ENCODE measurements at regions not wholly inside any gene's neighbourhood (a gene's known extent, or its start where the extent isn't known, plus 50 kb on each side); places are given as distances from the start of the nearest gene placed in this dataset.

GRCh38 chr10:8428654-8429053, 374.2 kb downstream of the GATA3 start:
- Histone ChIP-seq H3K18ac (ENCODE audit: low read length) (no peak overlapping the region), H3K79me2 (ENCODE audit: control insufficient read depth, insufficient read depth, low read length, poor library complexity) (no peaks in the 10 kb centered on the region), H3K4me2 (ENCODE audit: low read length) (no peak overlapping the region), H2BK12ac (ENCODE audit: low read length) (no peak overlapping the region), H3K9me3 (ENCODE audit: insufficient read depth, low read depth, low read length) (no peaks in the 10 kb centered on the region), H2BK120ac (ENCODE audit: insufficient read depth, low read length, poor library complexity) (no peak overlapping the region), H3K14ac (ENCODE audit: low read length) (no peak overlapping the region), H4K12ac (ENCODE audit: low read depth, low read length) (no peak overlapping the region), H2BK5ac (ENCODE audit: low read depth, low read length, poor library complexity) (no peak overlapping the region), H4K8ac (ENCODE audit: low read depth, low read length) (no peak overlapping the region), H3K4ac (ENCODE audit: low read depth, low read length) (no peak overlapping the region), H3K4me3 (ENCODE audit: low read depth, low read length) (no peak overlapping the region), H3K27me3 (ENCODE audit: insufficient read depth, low read length) (no peaks in the 10 kb centered on the region), H3K23ac (ENCODE audit: low read length) (no peak overlapping the region), H2AK5ac (ENCODE audit: low read length) (no peak overlapping the region), H3K36me3 (ENCODE audit: control insufficient read depth in 1 of 2, insufficient read depth in 2 of 2, low read length in 2 of 2) (no peaks in the 10 kb centered on the region), H3K9ac (ENCODE audit: low read length) (no peak overlapping the region), H2AFZ (ENCODE audit: insufficient read depth, low read length, poor library complexity) (no peak overlapping the region), H3K4me1 (ENCODE audit: control insufficient read depth in 1 of 2, insufficient read depth in 2 of 2, low read length in 2 of 2) (no peaks in the 10 kb centered on the region), H3K27ac (ENCODE audit: low read depth, low read length) (no peak overlapping the region), H3K79me1 (ENCODE audit: low read length) (peaks cover 3% of the 10 kb centered on the region), H4K91ac (ENCODE audit: low read depth, low read length) (no peak overlapping the region)
- no peak for DNase-seq
- WGBS (ENCODE audit: extremely low coverage, insufficient coverage, insufficient read length) = no CpG with 5 or more reads among the region's 4 CpGs

GRCh38 chr10:8430321-8430720, 375.8 kb downstream of the GATA3 start:
- Histone ChIP-seq H3K9ac (ENCODE audit: low read length) (no peak overlapping the region), H2AK5ac (ENCODE audit: low read length) (no peak overlapping the region), H3K27ac (ENCODE audit: low read depth, low read length) (no peak overlapping the region), H3K14ac (ENCODE audit: low read length) (no peak overlapping the region), H3K79me1 (ENCODE audit: low read length) (peaks cover 3% of the 10 kb centered on the region), H2AFZ (ENCODE audit: insufficient read depth, low read length, poor library complexity) (no peak overlapping the region), H3K79me2 (ENCODE audit: control insufficient read depth, insufficient read depth, low read length, poor library complexity) (no peaks in the 10 kb centered on the region), H4K91ac (ENCODE audit: low read depth, low read length) (no peak overlapping the region), H4K8ac (ENCODE audit: low read depth, low read length) (no peak overlapping the region), H3K36me3 (ENCODE audit: control insufficient read depth in 1 of 2, insufficient read depth in 2 of 2, low read length in 2 of 2) (no peaks in the 10 kb centered on the region), H2BK120ac (ENCODE audit: insufficient read depth, low read length, poor library complexity) (no peak overlapping the region), H3K9me3 (ENCODE audit: insufficient read depth, low read depth, low read length) (no peaks in the 10 kb centered on the region), H2BK5ac (ENCODE audit: low read depth, low read length, poor library complexity) (no peak overlapping the region), H3K23ac (ENCODE audit: low read length) (no peak overlapping the region), H3K4me1 (ENCODE audit: control insufficient read depth in 1 of 2, insufficient read depth in 2 of 2, low read length in 2 of 2) (peaks cover 0 to 4% of the 10 kb centered on the region in 2 experiments), H3K4me2 (ENCODE audit: low read length) (no peak overlapping the region), H3K4me3 (ENCODE audit: low read depth, low read length) (no peak overlapping the region), H2BK12ac (ENCODE audit: low read length) (no peak overlapping the region), H3K4ac (ENCODE audit: low read depth, low read length) (no peak overlapping the region), H4K12ac (ENCODE audit: low read depth, low read length) (no peak overlapping the region), H3K18ac (ENCODE audit: low read length) (no peak overlapping the region), H3K27me3 (ENCODE audit: insufficient read depth, low read length) (no peaks in the 10 kb centered on the region)
- DNase-seq = peak; percentile 83 to 95
- WGBS (ENCODE audit: extremely low coverage, insufficient coverage, insufficient read length) = no CpG with 5 or more reads among the region's 3 CpGs

GRCh38 chr10:8431511-8431910, 377.0 kb downstream of the GATA3 start:
- peaks cover 0 to 9% of the 10 kb centered on the region in 2 experiments for H3K4me1 ChIP-seq (ENCODE audit: control insufficient read depth in 1 of 2, insufficient read depth in 2 of 2, low read length in 2 of 2)
- H3K14ac ChIP-seq (ENCODE audit: low read length) = no peak overlapping the region
- no peaks in the 10 kb centered on the region for H3K9me3 ChIP-seq (ENCODE audit: insufficient read depth, low read depth, low read length)
- no peak overlapping the region for H3K4me3 ChIP-seq (ENCODE audit: low read depth, low read length)
- no peak overlapping the region for H2AFZ ChIP-seq (ENCODE audit: insufficient read depth, low read length, poor library complexity)
- no peak overlapping the region for H4K12ac ChIP-seq (ENCODE audit: low read depth, low read length)
- H2BK5ac ChIP-seq (ENCODE audit: low read depth, low read length, poor library complexity) = no peak overlapping the region
- no peaks in the 10 kb centered on the region for H3K36me3 ChIP-seq (ENCODE audit: control insufficient read depth in 1 of 2, insufficient read depth in 2 of 2, low read length in 2 of 2)
- H2AK5ac ChIP-seq (ENCODE audit: low read length) = no peak overlapping the region
- DNase-seq = no peak
- no peak overlapping the region for H3K27ac ChIP-seq (ENCODE audit: low read depth, low read length)
- no peak overlapping the region for H3K23ac ChIP-seq (ENCODE audit: low read length)
- H3K79me2 ChIP-seq (ENCODE audit: control insufficient read depth, insufficient read depth, low read length, poor library complexity) = no peaks in the 10 kb centered on the region
- no peak overlapping the region for H4K8ac ChIP-seq (ENCODE audit: low read depth, low read length)
- no peak overlapping the region for H3K9ac ChIP-seq (ENCODE audit: low read length)
- H4K91ac ChIP-seq (ENCODE audit: low read depth, low read length) = no peak overlapping the region
- H3K27me3 ChIP-seq (ENCODE audit: insufficient read depth, low read length) = no peaks in the 10 kb centered on the region
- no peak overlapping the region for H2BK120ac ChIP-seq (ENCODE audit: insufficient read depth, low read length, poor library complexity)
- no peak overlapping the region for H3K4ac ChIP-seq (ENCODE audit: low read depth, low read length)
- H2BK12ac ChIP-seq (ENCODE audit: low read length) = no peak overlapping the region
- WGBS (ENCODE audit: extremely low coverage, insufficient coverage, insufficient read length) = no CpG with 5 or more reads among the region's 1 CpG
- H3K18ac ChIP-seq (ENCODE audit: low read length) = no peak overlapping the region
- no peak overlapping the region for H3K4me2 ChIP-seq (ENCODE audit: low read length)
- H3K79me1 ChIP-seq (ENCODE audit: low read length) = no peaks in the 10 kb centered on the region

- no CpG with 5 or more reads among the region's 10 CpGs for WGBS (ENCODE audit: extremely low coverage, insufficient coverage, insufficient read length)
- peak overlapping the region; percentile 28 for H3K27ac ChIP-seq (ENCODE audit: low read depth, low read length)
- H3K4ac ChIP-seq (ENCODE audit: low read depth, low read length) = no peak overlapping the region
Measured at GRCh38 chr10:8435186-8436055, 380.9 kb downstream of the GATA3 start.

More at GRCh38 chr10:8435186-8436055, 380.9 kb downstream of the GATA3 start:
- Histone ChIP-seq H2BK120ac (ENCODE audit: insufficient read depth, low read length, poor library complexity) (peak overlapping the region; percentile 5), H3K79me1 (ENCODE audit: low read length) (peaks cover 6% of the 10 kb centered on the region), H3K4me2 (ENCODE audit: low read length) (no peak overlapping the region), H3K14ac (ENCODE audit: low read length) (no peak overlapping the region), H4K91ac (ENCODE audit: low read depth, low read length) (no peak overlapping the region), H3K27me3 (ENCODE audit: insufficient read depth, low read length) (no peaks in the 10 kb centered on the region), H2AFZ (ENCODE audit: insufficient read depth, low read length, poor library complexity) (no peak overlapping the region), H3K9me3 (ENCODE audit: insufficient read depth, low read depth, low read length) (no peaks in the 10 kb centered on the region), H3K18ac (ENCODE audit: low read length) (no peak overlapping the region), H4K8ac (ENCODE audit: low read depth, low read length) (no peak overlapping the region), H3K23ac (ENCODE audit: low read length) (no peak overlapping the region), H3K79me2 (ENCODE audit: control insufficient read depth, insufficient read depth, low read length, poor library complexity) (no peaks in the 10 kb centered on the region), H3K4me1 (ENCODE audit: control insufficient read depth in 1 of 2, insufficient read depth in 2 of 2, low read length in 2 of 2) (peaks cover 0 to 16% of the 10 kb centered on the region in 2 experiments), H3K4me3 (ENCODE audit: low read depth, low read length) (no peak overlapping the region), H2BK12ac (ENCODE audit: low read length) (no peak overlapping the region), H3K36me3 (ENCODE audit: control insufficient read depth in 1 of 2, insufficient read depth in 2 of 2, low read length in 2 of 2) (no peaks in the 10 kb centered on the region), H3K9ac (ENCODE audit: low read length) (no peak overlapping the region), H2AK5ac (ENCODE audit: low read length) (no peak overlapping the region), H2BK5ac (ENCODE audit: low read depth, low read length, poor library complexity) (no peak overlapping the region), H4K12ac (ENCODE audit: low read depth, low read length) (no peak overlapping the region)
- DNase-seq = peak; percentile 82 to 95
